ENCODE measurements at regions not wholly inside any gene's neighbourhood (a gene's known extent, or its start where the extent isn't known, plus 50 kb on each side); places are given as distances from the start of the nearest gene placed in this dataset.

DNA sequence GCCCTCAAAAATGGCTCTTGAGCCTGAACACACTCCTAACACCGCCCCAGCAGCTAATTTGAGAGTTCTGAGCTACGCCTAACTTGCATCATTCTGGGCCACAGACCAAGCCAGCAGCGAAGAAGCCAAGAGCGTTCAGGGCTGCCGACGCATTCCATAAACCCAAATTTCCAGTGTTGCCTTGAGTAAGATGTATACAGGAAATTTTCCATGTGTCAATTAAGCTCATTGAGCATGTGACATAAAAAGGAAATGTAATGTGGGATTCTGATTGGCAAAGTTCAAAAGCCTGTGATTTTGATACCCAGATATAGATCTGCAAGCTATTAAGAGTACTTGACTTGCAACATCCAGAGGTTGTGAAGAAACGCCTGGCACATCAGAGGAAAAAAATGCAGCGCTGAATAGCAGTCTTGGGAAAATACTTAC, 148.6 kb upstream of the NR2F2 start:
- TF ChIP-seq, protein P1, sequence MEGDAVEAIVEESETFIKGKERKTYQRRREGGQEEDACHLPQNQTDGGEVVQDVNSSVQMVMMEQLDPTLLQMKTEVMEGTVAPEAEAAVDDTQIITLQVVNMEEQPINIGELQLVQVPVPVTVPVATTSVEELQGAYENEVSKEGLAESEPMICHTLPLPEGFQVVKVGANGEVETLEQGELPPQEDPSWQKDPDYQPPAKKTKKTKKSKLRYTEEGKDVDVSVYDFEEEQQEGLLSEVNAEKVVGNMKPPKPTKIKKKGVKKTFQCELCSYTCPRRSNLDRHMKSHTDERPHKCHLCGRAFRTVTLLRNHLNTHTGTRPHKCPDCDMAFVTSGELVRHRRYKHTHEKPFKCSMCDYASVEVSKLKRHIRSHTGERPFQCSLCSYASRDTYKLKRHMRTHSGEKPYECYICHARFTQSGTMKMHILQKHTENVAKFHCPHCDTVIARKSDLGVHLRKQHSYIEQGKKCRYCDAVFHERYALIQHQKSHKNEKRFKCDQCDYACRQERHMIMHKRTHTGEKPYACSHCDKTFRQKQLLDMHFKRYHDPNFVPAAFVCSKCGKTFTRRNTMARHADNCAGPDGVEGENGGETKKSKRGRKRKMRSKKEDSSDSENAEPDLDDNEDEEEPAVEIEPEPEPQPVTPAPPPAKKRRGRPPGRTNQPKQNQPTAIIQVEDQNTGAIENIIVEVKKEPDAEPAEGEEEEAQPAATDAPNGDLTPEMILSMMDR (IDR thresholded peaks at IDR 0.05; ENCODE audit: insufficient read depth, low read length) = no peak
- H3K4me3 ChIP-seq (replicated peaks; ENCODE audit: insufficient read depth, low read length) = no peak overlapping the region
- DNase-seq (ENCODE audit: low read depth in 1 of 2, low spot score in 1 of 2) = no peak
- no peaks in the 10 kb centered on the region for H3K27me3 ChIP-seq (ENCODE audit: insufficient read depth, poor library complexity, severe bottlenecking)
- H3K27ac ChIP-seq (replicated peaks) = no peak overlapping the region

GRCh38 chr15:96182736-96183513, 147.6 kb upstream of the NR2F2 start:
- no peak for TF ChIP-seq GABPA (IDR thresholded peaks at IDR 0.05; ENCODE audit: low read depth)
- TF ChIP-seq POLR2AphosphoS5 (IDR thresholded peaks at IDR 0.05; ENCODE audit: low read depth) = no peak
- TF ChIP-seq, protein P2, sequence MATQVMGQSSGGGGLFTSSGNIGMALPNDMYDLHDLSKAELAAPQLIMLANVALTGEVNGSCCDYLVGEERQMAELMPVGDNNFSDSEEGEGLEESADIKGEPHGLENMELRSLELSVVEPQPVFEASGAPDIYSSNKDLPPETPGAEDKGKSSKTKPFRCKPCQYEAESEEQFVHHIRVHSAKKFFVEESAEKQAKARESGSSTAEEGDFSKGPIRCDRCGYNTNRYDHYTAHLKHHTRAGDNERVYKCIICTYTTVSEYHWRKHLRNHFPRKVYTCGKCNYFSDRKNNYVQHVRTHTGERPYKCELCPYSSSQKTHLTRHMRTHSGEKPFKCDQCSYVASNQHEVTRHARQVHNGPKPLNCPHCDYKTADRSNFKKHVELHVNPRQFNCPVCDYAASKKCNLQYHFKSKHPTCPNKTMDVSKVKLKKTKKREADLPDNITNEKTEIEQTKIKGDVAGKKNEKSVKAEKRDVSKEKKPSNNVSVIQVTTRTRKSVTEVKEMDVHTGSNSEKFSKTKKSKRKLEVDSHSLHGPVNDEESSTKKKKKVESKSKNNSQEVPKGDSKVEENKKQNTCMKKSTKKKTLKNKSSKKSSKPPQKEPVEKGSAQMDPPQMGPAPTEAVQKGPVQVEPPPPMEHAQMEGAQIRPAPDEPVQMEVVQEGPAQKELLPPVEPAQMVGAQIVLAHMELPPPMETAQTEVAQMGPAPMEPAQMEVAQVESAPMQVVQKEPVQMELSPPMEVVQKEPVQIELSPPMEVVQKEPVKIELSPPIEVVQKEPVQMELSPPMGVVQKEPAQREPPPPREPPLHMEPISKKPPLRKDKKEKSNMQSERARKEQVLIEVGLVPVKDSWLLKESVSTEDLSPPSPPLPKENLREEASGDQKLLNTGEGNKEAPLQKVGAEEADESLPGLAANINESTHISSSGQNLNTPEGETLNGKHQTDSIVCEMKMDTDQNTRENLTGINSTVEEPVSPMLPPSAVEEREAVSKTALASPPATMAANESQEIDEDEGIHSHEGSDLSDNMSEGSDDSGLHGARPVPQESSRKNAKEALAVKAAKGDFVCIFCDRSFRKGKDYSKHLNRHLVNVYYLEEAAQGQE (IDR thresholded peaks at IDR 0.05; ENCODE audit: insufficient replicate concordance, low read depth) = no peak
- no peak for TF ChIP-seq SPI1 (IDR thresholded peaks at IDR 0.05; ENCODE audit: borderline replicate concordance, low read depth)
- TF ChIP-seq, protein P1 (IDR thresholded peaks at IDR 0.05; ENCODE audit: insufficient read depth, low read length) = no peak

DNA sequence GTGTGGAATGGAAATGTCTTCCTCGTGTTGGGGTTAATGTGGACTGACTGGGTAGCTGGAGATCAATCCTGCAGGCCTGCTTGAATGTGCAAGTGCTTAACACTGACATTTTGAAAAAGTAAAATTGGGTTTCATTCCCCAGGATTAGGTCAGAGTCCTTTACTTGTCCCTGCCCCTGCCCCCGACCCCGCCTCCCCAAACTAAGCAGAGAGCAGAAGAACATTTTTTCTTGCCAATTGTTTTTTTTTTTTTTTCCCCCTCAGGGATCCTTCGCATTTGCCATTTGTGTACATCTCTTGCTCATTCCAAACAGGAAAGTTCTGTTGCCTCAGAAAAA, 147.0 kb upstream of the NR2F2 start:
- Histone ChIP-seq H3K27me3 (ENCODE audit: insufficient read depth, poor library complexity, severe bottlenecking) (no peaks in the 10 kb centered on the region), H3K27ac (replicated peaks) (no peak overlapping the region), H3K4me3 (replicated peaks; ENCODE audit: insufficient read depth, low read length) (no peak overlapping the region)
- no peak for DNase-seq (ENCODE audit: low read depth in 1 of 2, low spot score in 1 of 2)
- TF ChIP-seq SPI1 (IDR thresholded peaks at IDR 0.05; ENCODE audit: borderline replicate concordance, low read depth) (no peak), GABPA (IDR thresholded peaks at IDR 0.05; ENCODE audit: low read depth) (no peak), POLR2AphosphoS5 (IDR thresholded peaks at IDR 0.05; ENCODE audit: low read depth) (no peak)
- TF ChIP-seq, protein P1 (IDR thresholded peaks at IDR 0.05; ENCODE audit: insufficient read depth, low read length) = no peak

More at GRCh38 chr15:96182736-96183513, 147.6 kb upstream of the NR2F2 start:
- peak in 1 of 2 experiments; percentile 26 for DNase-seq (ENCODE audit: low read depth in 1 of 2, low spot score in 1 of 2)
- Histone ChIP-seq H3K27me3 (ENCODE audit: insufficient read depth, poor library complexity, severe bottlenecking) (no peaks in the 10 kb centered on the region), H3K4me3 (replicated peaks; ENCODE audit: insufficient read depth, low read length) (no peak overlapping the region), H3K27ac (replicated peaks) (no peak overlapping the region)

GRCh38 chr15:96183867-96184266, 146.6 kb upstream of the NR2F2 start:
- no peaks in the 10 kb centered on the region for H3K27me3 ChIP-seq (ENCODE audit: insufficient read depth, poor library complexity, severe bottlenecking)
- no peak for DNase-seq (ENCODE audit: low read depth in 1 of 2, low spot score in 1 of 2)
- TF ChIP-seq, protein P1 (IDR thresholded peaks at IDR 0.05; ENCODE audit: insufficient read depth, low read length) = no peak
- TF ChIP-seq SPI1 (IDR thresholded peaks at IDR 0.05; ENCODE audit: borderline replicate concordance, low read depth) = no peak
- no peak for TF ChIP-seq POLR2AphosphoS5 (IDR thresholded peaks at IDR 0.05; ENCODE audit: low read depth)
- TF ChIP-seq GABPA (IDR thresholded peaks at IDR 0.05; ENCODE audit: low read depth) = no peak
- TF ChIP-seq, protein P2 (IDR thresholded peaks at IDR 0.05; ENCODE audit: insufficient replicate concordance, low read depth) = no peak
- H3K4me3 ChIP-seq (replicated peaks; ENCODE audit: insufficient read depth, low read length) = no peak overlapping the region
- H3K27ac ChIP-seq (replicated peaks) = no peak overlapping the region
